ENCODE measurements at regions not wholly inside any gene's neighbourhood (a gene's known extent, or its start where the extent isn't known, plus 50 kb on each side); places are given as distances from the start of the nearest gene placed in this dataset.
A peak's percentile ranks its signal among the peaks of the same experiment; 100 is the strongest.

GRCh38 chr14:61620130-61620946 is 75.0 kb upstream of the HIF1A start:
- Histone ChIP-seq H3K4me3 (no peak overlapping the region), H3K9me3 (no peaks in the 10 kb centered on the region), H3K27ac (peak overlapping the region in 3 of 4 donors; percentile 46 to 55 (median 53)), H3K4me1 (peaks cover 0 to 11% (median 11%) of the 10 kb centered on the region in 4 donors), H3K36me3 (no peaks in the 10 kb centered on the region), H3K27me3 (no peaks in the 10 kb centered on the region)
- 82 to 84% methylated on average over 6 of the region's 6 CpGs for WGBS, 2 donors
- intact Hi-C loops (cut with DNase I): no loop called here
- TF ChIP-seq EP300 (IDR thresholded peaks at IDR 0.05) (peak in 1 of 4 donors; percentile 42), POLR2AphosphoS5 (IDR thresholded peaks at IDR 0.05) (peak in 2 of 4 donors; percentile 22 to 50), POLR2A (IDR thresholded peaks at IDR 0.05) (no peak), CTCF (IDR thresholded peaks at IDR 0.05) (no peak)
- DNase-seq: no peak

GRCh38 chr14:61621444-61621843 is 73.9 kb upstream of the HIF1A start:
- no peak overlapping the region for H3K4me3 ChIP-seq
- intact Hi-C loops (cut with DNase I): no loop called here
- H3K27ac ChIP-seq: no peak overlapping the region
- no peaks in the 10 kb centered on the region for H3K36me3 ChIP-seq
- no peak for TF ChIP-seq POLR2A (IDR thresholded peaks at IDR 0.05)
- TF ChIP-seq POLR2AphosphoS5 (IDR thresholded peaks at IDR 0.05): no peak
- no peak for TF ChIP-seq EP300 (IDR thresholded peaks at IDR 0.05)
- TF ChIP-seq CTCF (IDR thresholded peaks at IDR 0.05): no peak
- WGBS, 2 donors: 80 to 85% methylated on average over 7 of the region's 7 CpGs
- H3K9me3 ChIP-seq: no peaks in the 10 kb centered on the region
- peaks cover 0 to 11% (median 11%) of the 10 kb centered on the region in 4 donors for H3K4me1 ChIP-seq
- no peak for DNase-seq
- H3K27me3 ChIP-seq: no peaks in the 10 kb centered on the region

- Histone ChIP-seq H3K27me3 (no peaks in the 10 kb centered on the region), H3K4me3 (no peak overlapping the region), H3K4me1 (peaks cover 0 to 11% (median 11%) of the 10 kb centered on the region in 4 donors), H3K9me3 (no peaks in the 10 kb centered on the region), H3K36me3 (no peaks in the 10 kb centered on the region), H3K27ac (no peak overlapping the region)
- intact Hi-C loops (cut with DNase I): no loop called here
- TF ChIP-seq POLR2AphosphoS5 (IDR thresholded peaks at IDR 0.05) (no peak), EP300 (IDR thresholded peaks at IDR 0.05) (no peak), CTCF (IDR thresholded peaks at IDR 0.05) (no peak), POLR2A (IDR thresholded peaks at IDR 0.05) (no peak)
- no peak for DNase-seq
These were observed 73.3 kb upstream of the HIF1A start for GRCh38 chr14:61622051-61622450.

GRCh38 chr14:61623927-61624326 is 71.4 kb upstream of the HIF1A start:
- H3K27ac ChIP-seq: no peak overlapping the region
- no peak for DNase-seq
- H3K27me3 ChIP-seq: no peaks in the 10 kb centered on the region
- no peaks in the 10 kb centered on the region for H3K9me3 ChIP-seq
- no peak overlapping the region for H3K4me3 ChIP-seq
- no peaks in the 10 kb centered on the region for H3K36me3 ChIP-seq
- 88 to 95% methylated on average over 3 of the region's 3 CpGs for WGBS, 2 donors
- TF ChIP-seq POLR2A (IDR thresholded peaks at IDR 0.05) (no peak), POLR2AphosphoS5 (IDR thresholded peaks at IDR 0.05) (no peak), EP300 (IDR thresholded peaks at IDR 0.05) (no peak), CTCF (IDR thresholded peaks at IDR 0.05) (no peak)
- intact Hi-C loops (cut with DNase I): no loop called here
- H3K4me1 ChIP-seq: peaks cover 0 to 11% (median 11%) of the 10 kb centered on the region in 4 donors

Measured in sigmoid colon (tissue), 6 donors.